ENCODE measurements at regions not wholly inside any gene's neighbourhood (a gene's known extent, or its start where the extent isn't known, plus 50 kb on each side); places are given as distances from the start of the nearest gene placed in this dataset.
A peak's percentile ranks its signal among the peaks of the same experiment; 100 is the strongest.

DNA sequence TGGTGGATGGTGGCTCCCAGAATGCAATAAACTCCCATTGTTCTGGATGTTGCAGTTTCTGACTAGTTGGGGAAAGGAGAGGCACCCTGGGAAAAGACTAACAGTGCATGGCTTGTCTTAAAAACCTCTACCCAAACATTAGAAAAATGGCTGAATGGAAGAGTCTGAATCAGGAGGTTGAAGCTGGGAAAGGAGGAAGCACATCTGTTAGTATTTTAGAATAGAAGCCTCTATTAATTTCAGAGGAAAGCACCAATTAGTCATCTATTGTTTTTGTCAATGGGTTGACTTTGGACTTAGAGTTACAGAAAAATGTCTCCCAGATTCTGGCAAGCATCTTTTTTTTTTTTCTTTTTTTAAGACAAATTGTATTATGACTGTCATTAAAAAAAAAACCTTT is 56.1 kb upstream of the ELMO1 start:
- H3K27ac Mint-ChIP-seq, result peak overlapping the region in 1 of 7 donors; percentile 77

DNA sequence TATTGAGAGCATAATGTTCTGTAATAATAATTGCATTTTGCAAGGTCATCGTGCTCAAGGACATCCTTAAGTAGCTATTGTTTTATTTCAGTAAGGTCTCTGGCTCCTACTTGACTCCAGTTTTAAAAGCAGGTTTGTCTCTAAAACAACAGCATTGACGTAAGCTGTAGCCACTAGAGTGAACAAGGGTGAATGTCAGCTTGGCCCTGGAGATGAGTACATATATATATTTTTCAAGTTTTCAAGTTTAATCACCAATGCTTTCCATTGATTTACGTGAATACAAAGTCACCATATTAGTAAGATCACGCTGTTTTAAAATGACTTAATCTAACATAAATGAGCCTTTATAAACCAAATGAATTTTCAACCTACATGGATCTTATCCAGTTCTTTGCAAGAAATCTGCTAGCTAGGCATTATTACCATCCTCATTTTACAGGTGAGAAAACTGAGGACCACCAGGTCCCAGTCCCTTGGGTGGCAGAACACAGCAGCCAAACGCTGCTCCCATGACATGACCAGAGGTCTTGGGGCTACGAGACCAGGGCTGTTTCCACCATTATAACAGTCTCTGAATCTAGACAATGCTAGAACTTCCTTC is 57.2 kb upstream of the ELMO1 start:
- H3K27me3 ChIP-seq (ENCODE audit: control insufficient read depth in 2 of 2, insufficient read depth in 2 of 2, low read length in 2 of 2), result no peaks in the 10 kb centered on the region
- H3K4me1 Mint-ChIP-seq, result no peaks in the 10 kb centered on the region
- DNase-seq, result no peak
- H2AFZ ChIP-seq (ENCODE audit: insufficient read depth, low read depth, low read length, poor library complexity, severe bottlenecking), result no peak overlapping the region
- intact Hi-C loops (cut with micrococcal nuclease), result loop anchor here in 1 of 2 donors (10.0 kb wide), 1 partner anchor 301 kb away; no protein-coding TSS in a partner anchor
- no peaks in the 10 kb centered on the region for H3K36me3 Mint-ChIP-seq
- H3K27ac ChIP-seq (ENCODE audit: low read depth in 1 of 2, low read length in 2 of 2), result no peak overlapping the region
- no peak overlapping the region for H3K4me3 Mint-ChIP-seq
- no peak overlapping the region for H3K9ac ChIP-seq (ENCODE audit: insufficient read depth, low read length, poor library complexity, severe bottlenecking)
- no peaks in the 10 kb centered on the region for H3K36me3 ChIP-seq (replicated peaks in 1 of 2; ENCODE audit: control insufficient read depth in 1 of 2, insufficient read depth in 2 of 2, low read length in 2 of 2)
- TF ChIP-seq, protein P1, sequence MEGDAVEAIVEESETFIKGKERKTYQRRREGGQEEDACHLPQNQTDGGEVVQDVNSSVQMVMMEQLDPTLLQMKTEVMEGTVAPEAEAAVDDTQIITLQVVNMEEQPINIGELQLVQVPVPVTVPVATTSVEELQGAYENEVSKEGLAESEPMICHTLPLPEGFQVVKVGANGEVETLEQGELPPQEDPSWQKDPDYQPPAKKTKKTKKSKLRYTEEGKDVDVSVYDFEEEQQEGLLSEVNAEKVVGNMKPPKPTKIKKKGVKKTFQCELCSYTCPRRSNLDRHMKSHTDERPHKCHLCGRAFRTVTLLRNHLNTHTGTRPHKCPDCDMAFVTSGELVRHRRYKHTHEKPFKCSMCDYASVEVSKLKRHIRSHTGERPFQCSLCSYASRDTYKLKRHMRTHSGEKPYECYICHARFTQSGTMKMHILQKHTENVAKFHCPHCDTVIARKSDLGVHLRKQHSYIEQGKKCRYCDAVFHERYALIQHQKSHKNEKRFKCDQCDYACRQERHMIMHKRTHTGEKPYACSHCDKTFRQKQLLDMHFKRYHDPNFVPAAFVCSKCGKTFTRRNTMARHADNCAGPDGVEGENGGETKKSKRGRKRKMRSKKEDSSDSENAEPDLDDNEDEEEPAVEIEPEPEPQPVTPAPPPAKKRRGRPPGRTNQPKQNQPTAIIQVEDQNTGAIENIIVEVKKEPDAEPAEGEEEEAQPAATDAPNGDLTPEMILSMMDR (IDR thresholded peaks at IDR 0.05), result no peak
- no peak overlapping the region for H3K4me3 ChIP-seq (replicated peaks in 1 of 3; ENCODE audit: low read depth in 2 of 3, low read length in 3 of 3)
- 100% methylated on average over 1 of the region's 6 CpGs for WGBS (ENCODE audit: insufficient coverage)
- no peak overlapping the region for H3K4me2 ChIP-seq (replicated peaks; ENCODE audit: extremely low read depth, low read length, poor library complexity, severe bottlenecking)
- no peaks in the 10 kb centered on the region for H3K9me3 Mint-ChIP-seq
- no peaks in the 10 kb centered on the region for H3K79me2 ChIP-seq (ENCODE audit: insufficient read depth, low read length)
- H3K9me3 ChIP-seq (replicated peaks in 1 of 2; ENCODE audit: control insufficient read depth in 1 of 2, insufficient read depth in 1 of 2, low read length in 2 of 2), result no peaks in the 10 kb centered on the region
- peaks cover 0 to 2% (median 0%) of the 10 kb centered on the region in 3 donors for H3K27me3 Mint-ChIP-seq (ENCODE audit: low read depth in 3 of 3)
- no peaks in the 10 kb centered on the region for H3K4me1 ChIP-seq (ENCODE audit: control insufficient read depth in 1 of 2, insufficient read depth in 2 of 2, low read length in 2 of 2)
- no peaks in the 10 kb centered on the region for H4K20me1 ChIP-seq (ENCODE audit: insufficient read depth, low read length)
- no peak overlapping the region for H3K27ac Mint-ChIP-seq

More for the DNA sequence above, 56.1 kb upstream of the ELMO1 start:
- no peak for DNase-seq
- Histone ChIP-seq H3K9me3 (replicated peaks in 1 of 2; ENCODE audit: control insufficient read depth in 1 of 2, insufficient read depth in 1 of 2, low read length in 2 of 2) (no peaks in the 10 kb centered on the region), H4K20me1 (ENCODE audit: insufficient read depth, low read length) (no peaks in the 10 kb centered on the region), H3K4me1 (ENCODE audit: control insufficient read depth in 1 of 2, insufficient read depth in 2 of 2, low read length in 2 of 2) (no peaks in the 10 kb centered on the region), H3K36me3 (replicated peaks in 1 of 2; ENCODE audit: control insufficient read depth in 1 of 2, insufficient read depth in 2 of 2, low read length in 2 of 2) (no peaks in the 10 kb centered on the region), H3K79me2 (ENCODE audit: insufficient read depth, low read length) (no peaks in the 10 kb centered on the region), H3K27ac (ENCODE audit: low read depth in 1 of 2, low read length in 2 of 2) (no peak overlapping the region), H2AFZ (ENCODE audit: insufficient read depth, low read depth, low read length, poor library complexity, severe bottlenecking) (no peak overlapping the region), H3K9ac (ENCODE audit: insufficient read depth, low read length, poor library complexity, severe bottlenecking) (no peak overlapping the region), H3K4me3 (replicated peaks in 1 of 3; ENCODE audit: low read depth in 2 of 3, low read length in 3 of 3) (no peak overlapping the region), H3K4me2 (replicated peaks; ENCODE audit: extremely low read depth, low read length, poor library complexity, severe bottlenecking) (no peak overlapping the region), H3K27me3 (ENCODE audit: control insufficient read depth in 2 of 2, insufficient read depth in 2 of 2, low read length in 2 of 2) (no peaks in the 10 kb centered on the region)
- H3K27me3 Mint-ChIP-seq (ENCODE audit: low read depth in 3 of 3), result peaks cover 0 to 2% (median 0%) of the 10 kb centered on the region in 3 donors
- H3K9me3 Mint-ChIP-seq, result no peaks in the 10 kb centered on the region
- TF ChIP-seq, protein P1 (IDR thresholded peaks at IDR 0.05), result no peak
- H3K36me3 Mint-ChIP-seq, result no peaks in the 10 kb centered on the region
- intact Hi-C loops (cut with micrococcal nuclease), result loop anchor here in 1 of 2 donors (10.0 kb wide), 1 partner anchor 300 kb away; no protein-coding TSS in a partner anchor
- no peaks in the 10 kb centered on the region for H3K4me1 Mint-ChIP-seq
- H3K4me3 Mint-ChIP-seq, result no peak overlapping the region
